Left lobe of liver (tissue), 2 donors: ENCODE measurements at regions not wholly inside any gene's neighbourhood (a gene's known extent, or its start where the extent isn't known, plus 50 kb on each side); places are given as distances from the start of the nearest gene placed in this dataset.

ENCODE experiments used
- ATAC-seq: fragments of 200-7000 bp; cut with Tn5 transposase; one replicate; pipeline ENCODE4 v1.9.1; 2020; ENCODE audit warnings: mild to moderate bottlenecking, moderate library complexity
- DNase-seq: peaks from one replicate; pipeline ENCODE4 v3.0.0-alpha.2; 2020; ENCODE audit warnings: low spot score
- donor health status: DM: no; HTN: no; CAD: no; lungs with moderate emphysema.
- donor health status: DM: no; HTN: yes; CAD: no.

DNA sequence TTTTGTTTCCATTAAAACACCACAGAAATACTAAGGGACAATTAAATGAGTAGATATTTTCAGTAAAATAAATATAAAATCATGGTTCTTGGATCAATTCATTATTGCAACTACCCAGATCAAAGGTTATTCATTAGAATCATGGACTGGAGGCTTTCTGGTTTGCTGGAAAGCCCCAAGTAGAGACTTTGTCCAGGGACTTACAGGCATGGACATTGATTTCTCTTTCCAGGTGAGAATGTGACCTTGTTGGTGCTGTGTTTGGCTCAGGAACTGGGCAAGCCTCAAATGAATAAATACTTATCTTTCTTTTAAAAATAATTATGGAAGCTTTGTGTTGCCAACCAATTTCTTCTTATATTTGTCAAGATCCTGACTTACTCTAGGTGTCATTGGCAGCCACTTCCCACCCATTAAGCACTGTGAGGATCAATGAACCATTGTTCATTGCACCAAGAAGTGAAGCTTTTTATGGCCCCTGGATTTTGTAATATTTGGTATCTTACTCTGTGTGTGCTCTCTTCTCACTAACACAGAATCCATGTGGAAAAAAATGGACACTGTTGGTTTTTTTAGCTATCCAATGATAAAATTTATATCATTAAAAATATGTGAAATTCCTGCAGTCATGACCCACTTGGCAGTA lies 205.8 kb upstream of the NRXN1 start:
- ATAC-seq (peak; percentile 93), DNase-seq (peak; percentile 46)

DNA sequence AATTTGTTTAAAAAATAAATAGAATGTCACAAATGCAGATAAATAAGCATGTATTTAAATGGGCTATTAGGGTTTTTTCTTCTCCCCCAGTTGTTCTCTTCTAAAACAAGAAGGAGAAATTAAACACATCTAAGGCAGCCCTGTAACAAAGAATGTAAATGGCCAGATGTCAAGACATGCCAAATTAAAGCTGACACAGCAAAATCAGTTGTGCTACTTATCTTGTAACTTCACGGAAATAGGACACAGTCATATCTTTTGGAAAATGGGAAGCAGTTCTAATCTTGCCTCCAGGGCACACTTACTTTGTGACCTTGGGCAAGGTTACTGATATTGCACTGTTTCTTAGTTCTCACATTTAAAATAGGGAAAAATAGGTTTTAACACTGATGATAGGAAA lies 200.1 kb upstream of the NRXN1 start:
- ATAC-seq (no peak), DNase-seq (no peak)

DNA sequence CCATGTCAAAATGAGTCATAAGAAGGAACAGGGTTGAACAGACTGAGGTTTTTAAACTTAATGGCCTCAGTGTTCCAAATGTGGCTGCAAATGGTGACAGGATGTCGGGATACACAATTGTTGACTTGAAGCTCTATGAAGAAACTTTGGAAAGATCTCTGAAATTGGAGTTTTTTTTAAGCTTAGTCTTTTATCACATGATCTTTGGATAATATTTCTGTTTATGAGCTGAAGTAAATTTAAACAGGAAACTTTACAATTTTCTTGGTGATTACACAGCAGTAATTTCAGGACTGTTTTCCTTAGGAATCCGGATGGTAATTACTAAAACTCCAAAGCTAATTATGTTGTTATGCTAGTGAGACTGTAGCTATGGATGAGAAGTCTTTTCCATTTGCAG lies 199.1 kb upstream of the NRXN1 start:
- DNase-seq = no peak
- ATAC-seq = no peak

DNA sequence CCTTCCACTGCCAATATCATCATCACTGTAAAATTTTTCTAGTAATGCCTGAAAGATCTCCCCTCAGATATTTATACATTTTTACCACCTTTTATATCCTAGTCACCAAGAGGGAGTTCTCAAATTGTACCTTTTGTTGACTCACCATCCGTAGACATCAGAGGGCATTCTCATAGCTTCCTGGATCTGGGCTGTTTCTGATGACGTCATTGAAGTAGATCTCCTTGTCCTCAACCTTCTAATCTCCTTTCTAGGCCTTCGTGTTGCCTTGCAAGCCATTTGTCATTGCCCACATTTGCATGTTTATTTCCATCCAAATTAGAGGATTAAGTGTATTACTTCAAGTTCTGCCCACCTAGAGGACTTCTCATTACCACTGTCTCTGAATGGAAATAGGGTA lies 193.4 kb upstream of the NRXN1 start:
- ATAC-seq = no peak
- no peak for DNase-seq

DNA sequence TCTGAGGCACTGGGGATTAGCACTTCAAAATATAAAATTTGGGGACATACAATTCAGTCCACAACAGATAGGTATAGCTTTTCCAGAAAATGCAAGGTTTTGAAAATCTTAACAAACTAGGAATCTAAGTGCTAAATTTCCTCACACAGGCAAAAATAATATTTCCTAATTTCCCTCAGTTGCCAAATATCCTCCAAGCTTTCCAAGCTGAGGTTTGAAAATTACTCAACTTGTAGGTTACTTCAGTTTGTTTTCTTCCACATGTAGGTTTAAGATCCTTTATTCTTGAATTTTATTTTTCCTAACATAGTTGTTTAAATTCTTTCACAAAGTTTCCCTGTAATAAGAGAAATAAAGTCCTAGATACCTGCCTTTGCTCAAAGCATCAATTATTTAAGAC lies 192.9 kb upstream of the NRXN1 start:
- DNase-seq (no peak), ATAC-seq (no peak)

DNA sequence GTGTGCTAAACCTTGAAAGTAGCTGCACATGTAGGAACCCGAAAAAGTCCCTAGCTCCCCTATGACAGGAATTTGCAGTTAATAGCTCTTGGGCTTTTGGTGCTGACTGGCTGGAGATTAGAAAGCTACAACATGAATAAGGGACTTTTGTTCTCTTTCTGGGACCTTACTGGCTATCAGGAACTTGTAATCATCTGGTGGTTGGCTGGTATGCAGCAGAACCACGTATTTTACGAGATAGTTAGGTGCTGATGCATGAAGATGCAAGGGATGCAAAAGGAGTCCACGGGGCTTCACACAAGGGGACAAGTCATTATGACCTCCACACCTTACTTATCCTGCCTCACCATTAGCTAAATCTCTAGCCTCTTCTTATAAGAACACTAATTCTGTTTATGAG lies 190.2 kb upstream of the NRXN1 start:
- no peak for ATAC-seq

DNA sequence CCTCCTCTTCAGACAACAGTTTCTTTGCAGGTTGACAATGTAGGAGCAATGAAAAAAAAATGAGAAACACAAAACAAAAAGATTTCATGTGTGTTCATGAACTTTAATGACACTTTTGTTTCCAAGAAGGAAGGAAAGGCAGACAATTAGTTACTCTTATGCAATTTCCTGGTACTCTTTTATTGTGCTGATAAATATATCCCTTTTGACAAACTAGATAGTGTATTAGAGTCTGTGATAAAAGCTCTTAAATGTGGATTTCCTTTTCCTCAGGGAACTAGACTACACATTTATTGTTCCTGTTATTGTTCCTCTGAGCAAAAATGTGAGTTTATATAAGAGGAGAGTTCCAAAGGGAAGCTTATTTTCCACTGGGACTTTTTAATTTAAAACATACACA lies 188.7 kb upstream of the NRXN1 start:
- DNase-seq (no peak), ATAC-seq (peak; percentile 40)

More for the DNA sequence above, 190.2 kb upstream of the NRXN1 start:
- DNase-seq = no peak

DNA sequence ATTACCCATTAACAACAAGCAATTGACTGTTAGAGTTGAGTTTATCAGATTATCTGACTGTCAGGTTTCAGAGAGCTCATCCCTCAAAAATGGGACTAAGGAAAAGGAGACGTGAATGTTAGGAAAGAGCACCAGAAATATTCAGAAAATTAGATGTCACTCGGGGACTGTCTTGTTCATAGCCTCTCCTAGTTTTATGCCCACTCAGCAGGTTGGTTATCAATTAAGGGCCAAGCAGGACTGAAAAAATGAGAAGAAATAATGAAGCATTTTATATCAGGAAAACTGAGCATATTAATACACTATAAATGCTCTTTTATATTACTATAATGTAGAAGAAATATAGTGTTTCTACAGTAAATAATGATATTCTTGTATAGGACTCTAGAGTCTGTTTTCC lies 188.1 kb upstream of the NRXN1 start:
- DNase-seq (no peak), ATAC-seq (no peak)

DNA sequence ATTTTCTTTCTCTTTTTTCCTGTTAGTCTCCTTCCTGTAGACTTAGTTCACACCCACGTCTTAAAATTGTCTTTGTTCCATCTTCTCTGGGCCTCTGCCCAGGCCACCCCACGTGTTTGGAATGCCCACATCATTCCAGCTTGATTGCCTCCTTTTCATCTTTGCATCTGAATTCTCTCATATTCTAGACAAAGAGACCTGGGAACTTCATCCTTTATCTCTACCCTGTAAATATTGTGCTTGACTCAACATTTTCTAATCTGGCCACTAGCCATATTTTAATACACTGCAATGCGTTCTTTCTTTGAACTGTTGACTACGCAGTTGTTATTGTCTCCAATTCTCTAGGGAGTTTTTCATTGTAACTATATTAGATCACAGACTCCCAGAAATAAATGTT lies 187.5 kb upstream of the NRXN1 start:
- no peak for DNase-seq
- ATAC-seq = no peak

DNA sequence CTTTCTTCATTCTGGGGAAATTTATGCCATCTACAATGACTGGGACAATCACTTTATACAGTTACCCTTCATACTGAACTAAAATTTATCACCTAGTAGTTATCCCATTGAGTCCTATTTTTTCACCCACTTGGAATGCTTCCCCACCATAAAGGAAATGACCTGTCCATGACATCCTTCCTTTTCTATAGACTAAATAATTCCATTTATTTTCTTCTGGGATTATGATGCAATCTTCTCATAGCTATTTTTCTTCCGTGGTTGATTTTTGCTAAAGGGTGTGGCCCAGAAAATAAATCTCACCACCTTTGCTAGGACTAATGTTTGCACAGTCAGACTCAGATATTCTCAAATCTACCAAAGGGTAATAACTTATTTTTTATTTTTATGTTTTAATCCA lies 186.1 kb upstream of the NRXN1 start:
- DNase-seq (no peak), ATAC-seq (no peak)

DNA sequence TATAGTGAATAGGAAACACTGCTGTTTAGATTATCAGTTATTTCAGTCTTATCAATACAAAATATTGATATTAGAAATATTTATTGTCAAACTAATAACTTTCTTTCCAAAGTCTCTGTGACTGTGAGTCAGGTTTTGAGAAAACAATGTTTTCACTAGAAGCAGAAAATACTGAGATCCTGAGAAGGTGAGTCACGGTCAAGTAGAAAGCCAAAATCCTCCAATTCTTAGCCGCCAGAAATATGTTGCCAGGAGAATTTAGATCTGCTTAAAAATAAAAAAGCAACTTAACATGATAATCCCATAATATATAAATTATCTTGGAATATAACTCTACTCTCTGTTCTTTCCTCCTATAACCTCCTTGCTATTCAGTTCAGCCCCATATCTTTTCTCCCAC lies 181.9 kb upstream of the NRXN1 start:
- ATAC-seq = no peak
- no peak for DNase-seq

DNA sequence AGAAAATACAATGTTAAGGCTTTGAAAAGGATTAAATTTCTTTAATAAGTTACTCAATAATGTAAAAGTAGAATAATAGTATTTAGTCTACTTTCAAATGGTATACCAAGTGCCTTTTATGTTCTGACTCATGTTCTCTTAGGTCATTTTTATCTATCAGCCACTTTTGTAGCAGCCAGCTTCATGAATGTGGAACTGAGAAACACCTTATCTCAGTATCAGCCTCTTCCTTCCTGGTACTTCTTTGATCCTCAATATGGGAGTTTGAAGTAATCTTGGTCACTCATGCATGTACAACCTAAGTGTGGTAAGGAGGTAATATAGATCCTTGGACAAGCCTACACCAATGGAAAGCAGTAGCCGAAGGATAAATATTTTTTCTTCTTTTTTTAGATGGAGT lies 180.4 kb upstream of the NRXN1 start:
- no peak for DNase-seq
- no peak for ATAC-seq

DNA sequence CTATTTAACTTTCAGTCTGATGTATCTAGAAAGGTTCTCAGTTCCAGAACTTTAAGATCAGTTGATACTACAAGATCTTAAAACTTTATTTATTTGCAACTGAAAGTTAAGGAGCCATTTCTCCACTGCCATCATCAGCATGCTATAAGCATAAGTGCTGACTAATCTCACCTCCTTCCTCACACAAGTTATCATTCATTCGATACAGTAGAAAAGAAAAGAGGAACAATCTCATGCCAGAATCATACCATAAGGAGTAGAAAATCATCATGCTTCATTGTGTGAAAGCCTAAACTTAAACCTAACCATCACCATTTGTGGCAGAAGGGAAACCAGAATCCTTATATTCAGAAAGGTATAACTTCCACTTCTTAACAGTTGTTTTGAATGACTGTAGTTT lies 176.6 kb upstream of the NRXN1 start:
- ATAC-seq = no peak
- no peak for DNase-seq

DNA sequence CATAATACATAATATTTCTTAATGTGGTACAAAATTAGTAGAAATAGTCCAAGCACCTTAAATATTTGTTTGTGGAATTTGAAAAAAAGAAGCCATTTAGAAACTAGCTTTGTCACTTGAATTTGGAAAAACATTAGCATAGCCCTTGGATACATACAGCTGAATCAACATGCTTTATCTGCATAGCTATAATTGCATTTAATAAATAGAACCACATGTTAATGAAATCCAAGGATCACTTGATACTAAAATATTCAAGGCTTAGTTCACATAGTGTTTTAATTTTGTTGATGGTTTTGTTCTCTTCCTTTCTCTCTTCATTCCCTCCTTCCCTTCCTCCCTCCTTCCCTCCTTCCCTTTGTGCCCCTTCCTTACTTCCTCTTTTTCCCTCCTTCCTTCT lies 169.4 kb upstream of the NRXN1 start:
- DNase-seq (no peak), ATAC-seq (no peak)

DNA sequence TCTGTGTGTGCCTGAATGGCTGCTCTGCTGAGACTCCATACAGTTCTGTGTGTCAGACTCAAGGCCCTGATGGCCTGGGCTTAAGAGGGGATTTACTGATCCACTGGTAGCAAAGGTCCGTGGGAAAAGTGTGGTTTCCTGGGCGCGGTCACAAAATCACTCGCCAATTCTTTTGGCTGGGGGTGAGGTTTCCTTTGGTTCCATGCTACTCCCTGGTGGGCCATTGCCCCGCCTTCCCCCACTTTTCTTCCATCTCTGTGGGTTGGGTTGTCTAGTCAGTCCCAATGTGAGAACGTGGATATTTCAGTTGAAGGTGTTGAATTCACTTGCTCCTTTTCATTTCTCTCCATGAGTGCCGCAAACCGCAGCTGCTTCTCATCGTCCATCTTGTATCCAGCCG lies 162.7 kb upstream of the NRXN1 start:
- no peak for ATAC-seq
- DNase-seq = no peak

DNA sequence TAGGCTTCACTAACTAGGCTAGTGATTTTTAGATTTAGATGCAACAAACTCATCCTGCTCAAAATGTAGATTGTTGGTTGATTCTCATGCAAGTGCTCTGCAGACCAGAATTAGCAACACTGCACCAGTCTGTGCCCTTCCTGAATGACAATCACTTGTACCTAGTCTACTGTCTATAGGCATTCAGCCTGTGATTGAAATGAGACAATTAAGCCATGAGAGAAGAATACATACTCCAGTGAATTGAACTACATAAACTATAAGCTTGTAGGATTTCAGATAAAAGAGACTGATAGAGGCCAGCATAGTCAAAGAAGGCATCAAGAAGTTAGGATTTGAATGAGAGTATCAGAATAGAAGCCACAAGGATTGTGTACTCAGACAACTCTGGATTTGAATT lies 138.3 kb upstream of the NRXN1 start:
- DNase-seq = no peak
- no peak for ATAC-seq

DNA sequence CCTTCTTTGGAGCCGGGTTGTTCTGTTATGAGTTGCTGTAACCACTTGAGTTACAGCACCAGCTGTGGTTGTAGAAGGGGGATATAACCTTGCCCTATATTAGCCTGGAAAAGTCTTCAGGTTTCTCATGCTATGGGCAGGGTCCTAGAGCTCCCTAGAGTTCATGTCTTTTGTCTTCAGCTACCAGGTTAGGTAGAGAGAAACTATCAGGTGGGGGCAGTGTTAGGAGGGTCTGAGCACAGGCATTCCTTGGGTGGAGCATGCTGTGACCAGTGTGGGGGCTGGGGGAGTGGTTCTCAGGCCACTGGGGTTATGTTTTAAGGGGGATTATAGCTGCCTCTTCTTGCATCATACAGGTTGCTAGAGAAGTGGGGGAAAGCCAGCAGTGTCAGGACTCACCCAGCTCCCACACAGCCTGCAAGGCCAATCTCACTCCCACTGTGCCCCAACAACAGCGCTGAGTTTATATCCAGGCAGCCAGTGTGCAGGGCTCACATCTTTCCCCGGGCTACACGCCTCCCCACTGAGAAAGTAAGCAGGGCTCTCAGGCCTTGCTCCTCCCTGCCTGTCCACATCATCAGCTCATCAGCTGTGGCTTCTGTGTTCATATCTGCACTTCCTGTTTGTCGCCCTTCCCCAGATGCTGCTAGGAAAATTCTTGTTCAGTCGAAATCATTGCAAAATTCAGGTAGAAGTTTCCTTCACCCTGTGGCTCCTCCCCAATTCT lies 133.8 kb upstream of the NRXN1 start:
- no peak for ATAC-seq
- no peak for DNase-seq

DNA sequence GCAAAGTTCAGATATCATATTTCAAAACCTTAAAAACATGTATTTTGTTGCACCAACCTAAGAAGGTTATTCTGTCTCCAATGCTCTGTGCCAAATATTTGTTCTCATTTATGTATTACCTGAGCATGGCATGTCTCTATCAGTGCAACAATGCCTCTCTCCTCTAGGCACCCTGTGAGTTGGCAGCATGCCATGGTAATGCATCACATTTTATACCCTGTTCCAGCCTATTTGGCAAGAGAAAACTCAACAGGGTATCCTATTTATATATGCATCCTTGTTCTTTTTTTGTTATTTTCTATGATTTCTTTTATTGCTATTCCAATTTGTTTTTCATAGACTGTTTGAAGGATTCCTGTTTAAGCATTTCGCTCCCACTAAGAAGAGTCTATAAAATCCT lies 126.3 kb upstream of the NRXN1 start:
- ATAC-seq (no peak), DNase-seq (no peak)

DNA sequence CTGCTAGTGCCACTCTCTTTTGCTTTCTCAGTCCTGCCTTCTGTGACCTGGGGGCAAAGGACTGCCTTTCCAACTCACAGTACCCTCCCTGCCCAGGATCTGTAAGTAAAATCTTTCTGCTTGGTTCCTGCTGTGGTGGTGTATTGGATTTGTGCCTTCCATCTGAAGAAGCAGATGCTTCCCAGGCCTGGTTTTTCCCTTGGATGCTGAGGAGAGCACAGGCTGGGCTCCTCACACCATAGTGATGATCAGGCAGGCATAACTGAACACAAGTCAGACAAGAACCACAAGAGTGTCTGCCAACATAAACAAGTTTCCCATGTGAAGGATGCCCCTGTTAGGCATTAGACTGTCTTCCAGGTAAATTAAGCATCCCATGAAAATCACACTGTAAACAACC lies 121.3 kb upstream of the NRXN1 start:
- ATAC-seq (no peak), DNase-seq (no peak)

DNA sequence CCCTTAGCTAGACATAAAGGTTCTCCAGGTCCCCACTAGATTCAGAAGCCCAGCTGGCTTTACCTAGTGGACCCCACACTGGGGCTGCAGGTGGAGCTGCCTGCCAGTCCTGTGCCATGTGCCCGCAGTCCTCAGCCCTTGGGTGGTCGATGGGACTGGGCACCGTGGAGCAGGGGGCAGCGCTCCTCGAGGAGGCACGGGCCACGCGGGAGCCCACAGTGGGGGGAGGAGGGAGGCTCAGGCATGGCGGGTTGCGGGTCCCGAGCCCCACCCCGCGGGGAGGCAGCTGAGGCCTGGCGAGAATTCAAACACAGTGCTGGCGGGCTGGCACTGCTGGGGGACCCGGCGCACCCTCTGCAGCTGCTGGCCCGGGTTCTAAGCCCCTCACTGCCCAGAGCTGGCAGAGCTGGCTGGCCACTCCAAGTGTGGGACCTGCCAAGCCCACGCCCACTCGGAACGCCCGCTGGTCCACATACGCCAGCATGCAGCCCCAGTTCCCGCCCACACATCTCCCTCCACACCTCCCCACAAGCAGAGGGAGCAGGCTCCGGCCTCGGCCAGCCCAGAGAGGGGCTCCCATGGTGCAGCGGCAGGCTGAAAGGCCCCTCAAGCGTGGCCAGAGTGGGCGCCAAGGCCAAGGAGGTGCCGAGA lies 119.7 kb upstream of the NRXN1 start:
- DNase-seq = no peak
- ATAC-seq = no peak

DNA sequence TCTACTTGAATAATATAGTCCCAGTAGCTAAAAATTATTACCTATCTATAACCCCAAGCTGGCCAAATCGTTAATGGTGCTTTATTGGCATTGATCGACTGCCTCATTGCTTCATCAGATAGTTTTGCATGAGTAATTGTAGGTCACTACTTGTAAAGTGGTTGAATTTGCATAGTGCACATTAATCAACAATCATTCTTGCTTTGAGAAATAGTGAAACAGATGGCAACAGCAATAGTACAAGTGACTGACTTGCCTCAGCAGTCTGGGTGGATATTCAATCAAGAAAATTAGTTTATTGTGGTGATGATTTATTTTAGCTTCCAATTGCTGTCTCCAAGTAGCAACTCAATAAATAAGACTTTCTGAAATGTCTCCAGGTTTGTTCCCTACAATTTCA lies 117.8 kb upstream of the NRXN1 start:
- no peak for DNase-seq
- ATAC-seq = no peak

DNA sequence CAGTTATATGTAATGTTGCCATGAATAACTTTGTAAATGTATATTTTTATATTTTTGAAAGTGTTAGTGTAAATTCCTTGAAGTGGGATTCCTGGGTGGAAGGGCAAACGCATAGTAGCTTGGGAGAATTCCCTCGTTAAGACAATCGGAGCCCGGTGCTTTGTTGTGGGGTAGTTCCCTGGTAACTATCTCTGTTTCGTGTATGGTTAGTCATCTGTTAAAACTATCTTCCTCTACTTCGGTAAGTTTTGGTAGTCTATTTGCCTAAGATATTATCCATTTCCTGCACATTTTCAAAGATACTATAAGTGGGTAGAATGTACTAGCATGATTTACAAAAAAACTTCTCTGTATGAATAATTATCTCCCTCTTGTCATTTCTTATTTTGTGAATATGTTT lies 113.8 kb upstream of the NRXN1 start:
- DNase-seq (no peak), ATAC-seq (no peak)
